OCI-LY1 (cell line): ENCODE measurements at regions not wholly inside any gene's neighbourhood (a gene's known extent, or its start where the extent isn't known, plus 50 kb on each side); places are given as distances from the start of the nearest gene placed in this dataset.

ENCODE experiments used
- CTCF ChIP-seq: fragments of 200-600 bp; sonication (generic), shearing (Covaris generic); IDR thresholded peaks from 2 replicates; pipeline ENCODE4 v1.5.1; 2017; ENCODE audit warnings: mild to moderate bottlenecking, antibody characterized with exemption, low read length, moderate library complexity, mixed read lengths
- EZH2 ChIP-seq: fragments of 200-600 bp; sonication (generic), shearing (Covaris generic); IDR thresholded peaks from 2 replicates; pipeline ENCODE4 v1.8.0; 2017; ENCODE audit warnings: borderline replicate concordance, mixed run types, mild to moderate bottlenecking, antibody characterized with exemption, low read length, moderate library complexity, mixed read lengths

DNA sequence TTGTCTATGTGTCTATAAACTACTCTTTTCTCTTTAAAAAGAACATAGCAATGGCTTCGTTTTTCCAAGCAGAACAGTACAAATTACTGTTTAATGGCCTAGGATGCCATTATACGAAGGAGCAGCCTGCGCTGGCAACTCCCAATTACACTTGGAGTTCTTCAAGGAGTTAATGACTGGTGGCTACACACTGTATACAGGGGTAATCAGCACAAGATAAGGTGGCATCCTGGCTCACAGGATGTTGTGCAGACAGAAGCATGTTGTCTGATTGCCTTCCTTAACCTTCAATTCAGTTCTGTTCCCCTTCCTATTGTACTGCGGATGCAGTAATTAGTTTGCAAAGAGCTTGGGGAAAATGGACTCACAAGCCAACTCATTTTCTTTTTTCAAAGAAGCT, 250.7 kb upstream of the ROBO2 start:
- TF ChIP-seq CTCF, result no peak
- TF ChIP-seq EZH2, result no peak
